ENCODE measurements at regions not wholly inside any gene's neighbourhood (a gene's known extent, or its start where the extent isn't known, plus 50 kb on each side); places are given as distances from the start of the nearest gene placed in this dataset.
"Not testable (repeated sequence)": the region's sequence is repeated elsewhere in the genome, so short reads cannot be mapped to it uniquely, and the experiment has no call there.

DNA sequence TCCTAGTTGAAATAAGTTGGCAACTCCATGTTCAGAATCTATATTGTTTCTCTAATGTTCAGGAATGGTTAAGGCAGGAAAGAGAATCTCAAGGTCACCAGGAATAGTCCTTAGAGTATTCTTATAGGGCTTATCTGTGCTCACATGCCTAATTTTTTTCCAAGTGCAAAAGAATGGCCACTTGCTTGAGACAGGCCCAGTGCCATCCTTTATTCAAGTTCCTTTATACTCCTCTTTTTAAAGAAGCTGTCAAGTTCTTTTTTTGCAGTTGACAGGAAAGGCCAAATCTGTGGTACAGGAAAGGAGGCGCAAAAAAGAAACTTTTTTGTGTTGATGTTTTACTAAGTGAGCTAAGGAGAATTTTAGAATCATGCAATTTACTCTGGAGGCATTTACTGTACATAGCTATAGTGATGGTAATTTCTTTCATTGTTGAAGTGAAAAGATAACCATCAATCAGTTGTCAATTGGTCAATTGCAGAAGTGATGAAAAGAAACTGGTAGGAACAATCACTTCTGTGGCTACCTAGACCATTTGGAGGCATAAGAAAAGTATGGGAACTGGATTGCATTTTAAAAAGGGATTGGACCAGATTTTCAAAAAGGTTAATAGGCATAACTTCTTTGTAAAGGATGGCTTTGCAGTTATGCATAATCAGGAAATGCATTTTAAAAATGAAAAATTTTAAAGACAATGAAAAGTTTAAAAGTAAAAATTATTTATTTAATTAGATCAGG lies 102.5 kb upstream of the SOX2 start:
- no peak for DNase-seq (ENCODE audit: low read depth)

- DNase-seq (ENCODE audit: low read depth), result no peak
Measured at GRCh38 chr3:181604267-181604666, 107.5 kb upstream of the SOX2 start.

- DNase-seq (ENCODE audit: low read depth), result no peak
Measured at GRCh38 chr3:181596126-181596525, 115.6 kb upstream of the SOX2 start.

GRCh38 chr3:181590939-181591338 lies 120.8 kb upstream of the SOX2 start:
- DNase-seq (ENCODE audit: low read depth), result not testable (repeated sequence)

DNA sequence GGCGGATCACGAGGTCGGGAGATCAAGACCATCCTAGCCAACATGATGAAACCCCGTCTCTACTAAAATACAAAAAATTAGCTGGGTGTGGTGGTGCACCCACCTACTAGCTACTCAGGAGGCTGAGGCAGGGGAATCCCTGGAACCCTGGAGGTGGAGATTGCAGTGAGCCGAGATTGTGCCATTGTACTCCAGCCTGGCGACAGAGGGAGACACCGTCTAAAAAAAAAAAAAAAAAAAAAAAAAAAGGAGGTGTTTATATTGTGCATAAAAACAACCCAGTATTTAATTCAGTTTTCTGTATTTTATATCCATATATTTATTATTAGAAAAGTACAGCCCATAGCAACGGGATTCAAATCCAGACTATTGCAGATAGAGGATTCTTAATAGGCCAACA lies 129.1 kb upstream of the SOX2 start:
- DNase-seq (ENCODE audit: low read depth), result no peak

- DNase-seq (ENCODE audit: low read depth), result no peak
Measured at GRCh38 chr3:181581656-181582055, 130.1 kb upstream of the SOX2 start.

GRCh38 chr3:181578743-181579142 lies 133.0 kb upstream of the SOX2 start:
- DNase-seq (ENCODE audit: low read depth), result no peak

GRCh38 chr3:181572432-181572831 lies 139.3 kb upstream of the SOX2 start:
- DNase-seq (ENCODE audit: low read depth), result no peak

- no peak for DNase-seq (ENCODE audit: low read depth)
Measured at GRCh38 chr3:181570472-181570871, 141.3 kb upstream of the SOX2 start.

- no peak for DNase-seq (ENCODE audit: low read depth)
Measured at GRCh38 chr3:181569356-181569940, 142.3 kb upstream of the SOX2 start.

- DNase-seq (ENCODE audit: low read depth), result no peak
Measured at GRCh38 chr3:181568693-181569092, 143.0 kb upstream of the SOX2 start.

DNA sequence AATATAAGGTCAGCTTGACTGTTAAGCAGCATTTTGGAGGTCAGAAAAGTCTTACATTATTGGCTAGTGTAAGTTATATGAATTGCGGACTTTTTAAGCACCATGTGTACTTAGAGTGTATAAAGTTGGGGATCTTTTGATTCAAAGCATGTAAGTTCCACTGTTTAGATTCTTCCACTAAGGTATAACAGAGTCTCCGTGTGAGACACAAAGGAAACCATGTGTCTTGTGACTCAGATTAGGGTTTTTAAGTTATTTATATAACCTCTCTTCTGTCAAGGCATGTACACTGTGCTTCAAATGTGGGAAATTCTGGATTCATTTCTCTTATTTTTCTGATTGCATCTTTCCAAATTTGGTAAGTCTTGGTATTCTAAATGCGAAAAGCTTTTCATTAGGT lies 143.5 kb upstream of the SOX2 start:
- DNase-seq (ENCODE audit: low read depth), result no peak

DNA sequence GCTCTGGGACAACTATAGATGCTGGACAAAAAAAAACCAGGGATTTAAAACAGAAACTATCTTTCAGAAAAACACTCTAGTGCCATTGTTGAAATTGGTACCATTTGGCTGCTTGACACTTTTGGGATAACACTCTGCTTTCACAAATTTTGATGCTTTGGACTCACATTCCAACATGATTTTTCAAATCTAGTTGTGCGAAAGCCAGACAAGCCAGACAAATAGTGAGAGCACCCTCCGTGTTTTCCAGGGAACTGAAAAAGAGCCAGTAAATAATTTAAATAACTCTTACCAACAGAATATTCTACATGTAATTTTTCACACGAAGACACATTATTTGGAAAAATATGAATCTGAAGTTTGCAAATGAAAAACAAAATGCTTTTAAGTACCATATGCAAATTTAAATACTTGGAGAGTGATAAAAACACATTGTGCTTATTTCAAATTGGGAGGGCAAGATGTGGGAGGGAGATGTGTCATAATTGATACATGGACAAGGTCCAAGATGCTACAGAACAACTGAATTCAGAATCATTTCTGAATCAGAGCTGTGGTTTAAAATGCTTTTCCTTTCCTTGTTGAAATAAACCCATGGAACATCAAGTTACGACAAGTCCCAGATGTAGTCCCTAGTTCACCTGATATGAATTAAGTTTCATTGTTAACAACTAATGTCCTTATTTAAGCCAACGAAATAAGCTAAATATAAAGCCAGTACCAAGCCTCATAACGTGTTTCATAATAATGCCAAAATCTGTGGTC lies 144.2 kb upstream of the SOX2 start:
- DNase-seq (ENCODE audit: low read depth), result no peak

- no peak for DNase-seq (ENCODE audit: low read depth)
Measured at GRCh38 chr3:181565416-181565815, 146.3 kb upstream of the SOX2 start.

- no peak for DNase-seq (ENCODE audit: low read depth)
Measured at GRCh38 chr3:181564222-181564621, 147.5 kb upstream of the SOX2 start.

DNA sequence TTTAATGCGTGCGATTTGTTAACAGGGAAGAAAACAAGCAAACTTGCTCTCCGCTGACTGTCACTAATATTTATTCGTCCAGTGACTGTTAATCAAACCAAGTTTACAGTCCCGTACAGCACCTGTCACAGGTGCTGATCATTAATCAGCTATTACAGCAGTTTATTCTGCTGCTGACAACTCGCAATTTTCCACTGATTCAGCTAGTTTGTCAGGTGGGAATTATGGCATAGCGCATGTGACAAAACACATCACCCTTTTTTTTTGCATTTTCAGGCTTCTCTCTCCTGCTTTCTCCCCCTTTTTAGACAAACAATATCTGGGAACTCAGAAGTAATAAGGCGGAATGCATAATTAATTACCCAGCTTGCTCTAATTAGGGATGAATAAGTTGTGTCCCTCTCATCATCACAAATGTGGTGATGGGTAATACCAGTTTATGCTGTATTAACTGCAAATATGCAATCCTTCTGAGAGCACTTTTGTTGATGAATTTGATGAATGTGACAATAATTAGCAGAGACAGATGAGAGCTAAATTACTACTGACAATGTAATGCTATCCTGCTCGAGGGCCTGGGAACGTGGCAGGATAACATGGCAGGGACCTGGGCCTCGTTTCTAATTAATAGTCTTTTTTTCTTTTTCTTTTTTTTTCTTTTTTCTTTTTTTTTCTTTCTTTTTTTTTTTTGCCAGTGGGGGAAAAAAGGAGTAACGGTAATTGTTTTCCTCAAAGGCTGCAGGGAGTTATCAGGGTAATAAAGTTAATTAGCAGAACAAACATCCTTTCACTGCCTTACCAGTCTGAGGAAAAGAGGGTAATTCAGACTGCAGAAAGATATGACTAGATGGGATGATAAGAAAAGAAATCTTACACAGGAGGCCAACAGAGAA lies 150.3 kb upstream of the SOX2 start:
- DNase-seq (ENCODE audit: low read depth), result no peak

DNA sequence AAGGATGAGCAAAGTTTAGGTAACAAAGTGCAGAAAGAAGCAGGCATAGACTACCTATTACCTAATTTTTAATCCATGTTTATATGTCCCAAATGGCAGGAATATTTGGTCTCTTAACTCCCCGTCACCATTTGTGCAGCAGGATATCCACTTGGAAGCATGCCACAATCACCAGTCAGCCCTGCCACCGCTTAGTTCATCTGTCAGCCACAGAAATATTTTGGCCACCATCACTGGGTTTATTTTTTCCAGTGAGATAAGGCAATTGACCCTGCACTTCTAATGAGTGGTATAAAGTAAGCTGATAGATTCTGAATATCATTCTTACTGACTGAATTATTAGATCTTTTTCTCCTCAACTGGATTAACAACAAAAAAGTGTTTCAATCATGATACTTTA lies 152.9 kb upstream of the SOX2 start:
- DNase-seq (ENCODE audit: low read depth), result no peak

- DNase-seq (ENCODE audit: low read depth), result no peak
Measured at GRCh38 chr3:181555681-181556080, 156.0 kb upstream of the SOX2 start.

DNA sequence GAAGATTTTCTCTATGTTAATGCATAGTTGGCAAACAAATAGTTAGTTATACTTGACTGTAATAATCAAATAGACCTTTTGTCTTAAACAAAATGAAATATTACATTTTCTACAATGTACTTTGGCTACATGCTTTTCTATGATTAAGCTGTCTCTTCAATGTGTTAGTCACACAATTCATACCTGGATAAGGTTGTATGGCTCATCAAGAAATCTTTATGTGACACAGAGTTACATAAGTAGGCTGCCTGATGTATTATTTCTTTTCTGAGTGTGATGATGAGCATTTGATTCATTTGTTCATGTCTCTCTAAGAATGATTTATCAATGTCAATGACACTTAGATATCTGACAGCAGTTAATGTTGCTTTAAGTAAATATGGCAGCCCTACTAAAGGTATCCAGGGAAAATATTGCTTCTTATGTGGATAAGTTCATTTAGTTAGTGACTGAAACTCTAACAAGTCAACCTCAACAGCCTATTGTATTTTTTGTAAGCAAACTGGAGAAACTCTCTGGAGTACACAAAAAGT lies 157.4 kb upstream of the SOX2 start:
- DNase-seq (ENCODE audit: low read depth), result no peak

- DNase-seq (ENCODE audit: low read depth), result no peak
Measured at GRCh38 chr3:181549266-181549665, 162.5 kb upstream of the SOX2 start.

DNA sequence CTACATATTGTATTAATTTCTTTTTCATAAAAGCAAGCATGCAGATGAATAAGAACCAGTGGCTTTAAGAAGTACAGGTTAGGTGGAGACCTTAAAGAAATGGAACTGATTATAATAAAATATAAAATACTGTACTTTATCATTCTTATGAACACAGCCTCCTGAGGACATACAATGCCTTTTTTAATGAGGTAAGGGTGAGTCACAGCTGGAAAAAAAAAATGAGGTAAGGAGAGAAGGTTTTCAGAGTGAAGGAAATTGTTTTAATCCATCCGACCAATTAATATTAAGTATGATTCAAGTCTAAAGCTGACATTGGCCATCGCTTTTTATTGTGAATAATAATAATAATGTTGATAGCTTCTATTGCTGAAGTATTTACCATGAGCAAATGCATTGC lies 170.3 kb upstream of the SOX2 start:
- no peak for DNase-seq (ENCODE audit: low read depth)

- DNase-seq (ENCODE audit: low read depth), result no peak
Measured at GRCh38 chr3:181534781-181535221, 176.9 kb upstream of the SOX2 start.

Data from stimulated activated CD8-positive, alpha-beta memory T cell treated with anti-CD3 and anti-CD28 coated beads, Interleukin-15, amount 100 ng/mL, for 24 hours (primary cell).